ENCODE measurements at regions not wholly inside any gene's neighbourhood (a gene's known extent, or its start where the extent isn't known, plus 50 kb on each side); places are given as distances from the start of the nearest gene placed in this dataset.

DNA sequence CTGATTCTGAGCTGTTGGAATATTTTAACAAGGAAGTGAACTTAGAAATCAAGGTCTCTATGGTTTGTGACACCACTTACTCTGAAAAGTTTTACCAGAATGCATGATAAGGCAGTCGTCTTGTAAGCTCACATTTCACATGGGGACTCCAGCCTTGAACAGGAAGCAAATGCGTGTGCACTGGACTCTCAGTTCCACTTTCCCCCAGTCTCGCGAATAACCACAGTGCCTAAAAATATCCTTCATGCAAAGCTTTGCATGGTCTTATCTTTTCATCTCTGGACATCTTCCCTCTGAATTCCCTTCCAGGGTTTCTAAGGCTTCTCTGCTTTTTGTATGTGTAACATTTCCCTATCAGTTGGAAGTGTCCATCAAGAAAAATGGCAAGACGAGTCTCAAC lies 581.8 kb downstream of the NLGN4X start:
- TF ChIP-seq, protein P1, sequence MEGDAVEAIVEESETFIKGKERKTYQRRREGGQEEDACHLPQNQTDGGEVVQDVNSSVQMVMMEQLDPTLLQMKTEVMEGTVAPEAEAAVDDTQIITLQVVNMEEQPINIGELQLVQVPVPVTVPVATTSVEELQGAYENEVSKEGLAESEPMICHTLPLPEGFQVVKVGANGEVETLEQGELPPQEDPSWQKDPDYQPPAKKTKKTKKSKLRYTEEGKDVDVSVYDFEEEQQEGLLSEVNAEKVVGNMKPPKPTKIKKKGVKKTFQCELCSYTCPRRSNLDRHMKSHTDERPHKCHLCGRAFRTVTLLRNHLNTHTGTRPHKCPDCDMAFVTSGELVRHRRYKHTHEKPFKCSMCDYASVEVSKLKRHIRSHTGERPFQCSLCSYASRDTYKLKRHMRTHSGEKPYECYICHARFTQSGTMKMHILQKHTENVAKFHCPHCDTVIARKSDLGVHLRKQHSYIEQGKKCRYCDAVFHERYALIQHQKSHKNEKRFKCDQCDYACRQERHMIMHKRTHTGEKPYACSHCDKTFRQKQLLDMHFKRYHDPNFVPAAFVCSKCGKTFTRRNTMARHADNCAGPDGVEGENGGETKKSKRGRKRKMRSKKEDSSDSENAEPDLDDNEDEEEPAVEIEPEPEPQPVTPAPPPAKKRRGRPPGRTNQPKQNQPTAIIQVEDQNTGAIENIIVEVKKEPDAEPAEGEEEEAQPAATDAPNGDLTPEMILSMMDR (conservative IDR thresholded peaks at IDR 0.05; ENCODE audit: low read length), result no peak
- no peak for TF ChIP-seq EZH2phosphoT487 (IDR thresholded peaks at IDR 0.05; ENCODE audit: borderline replicate concordance)

Data from Loucy (cell line).